GM12891 (cell line): ENCODE measurements at regions not wholly inside any gene's neighbourhood (a gene's known extent, or its start where the extent isn't known, plus 50 kb on each side); places are given as distances from the start of the nearest gene placed in this dataset.

Experiments used
- DNase-seq: peaks from one replicate; pipeline ENCODE4 v3.0.0; 2011; ENCODE audit warnings: low spot score; ENCODE audit not compliant: insufficient read length
- FAIRE-seq: peaks from 2 replicates; lab custom pipeline; 2011; peaks lifted over from hg19 to GRCh38; lab: Jason Lieb, UNC
- PAX5 ChIP-seq: IDR thresholded peaks from 2 replicates; pipeline ENCODE4 v1.6.1; 2011; ENCODE audit warnings: low read length, moderate library complexity, mild to moderate bottlenecking; ENCODE audit not compliant: insufficient read depth, severe bottlenecking
- POLR2A ChIP-seq: IDR thresholded peaks from 2 replicates; pipeline ENCODE4 v1.6.1; 2011; ENCODE audit warnings: low read depth, low read length, control low read depth
- POLR2AphosphoS5 ChIP-seq: IDR thresholded peaks from 2 replicates; pipeline ENCODE4 v1.6.1; 2011; ENCODE audit warnings: low read depth, low read length, control low read depth
- POU2F2 ChIP-seq: IDR thresholded peaks from 2 replicates; pipeline ENCODE4 v1.6.1; 2011; ENCODE audit warnings: low read depth, mild to moderate bottlenecking, control low read depth, low read length, moderate library complexity
- SPI1 ChIP-seq: IDR thresholded peaks from 2 replicates; pipeline ENCODE4 v1.6.1; 2011; ENCODE audit warnings: low read depth, low read length, control low read depth
- TAF1 ChIP-seq: IDR thresholded peaks from 2 replicates; pipeline ENCODE4 v1.6.1; 2011; ENCODE audit warnings: low read depth, low read length, control low read depth

GRCh38 chr5:61627531-61627930 is 295.5 kb downstream of the ZSWIM6 start:
- DNase-seq (no peak), FAIRE-seq (no peak)
- TF ChIP-seq POLR2A (no peak), POLR2AphosphoS5 (no peak), PAX5 (no peak), SPI1 (no peak), POU2F2 (no peak), TAF1 (no peak)

- DNase-seq (no peak), FAIRE-seq (no peak)
- TF ChIP-seq SPI1 (no peak), POLR2A (no peak), TAF1 (no peak), POU2F2 (no peak), PAX5 (no peak), POLR2AphosphoS5 (no peak)
Measured at GRCh38 chr5:61630908-61631307, 298.9 kb downstream of the ZSWIM6 start.

- DNase-seq (no peak), FAIRE-seq (no peak)
- TF ChIP-seq POLR2A (no peak), PAX5 (no peak), SPI1 (no peak), TAF1 (no peak), POLR2AphosphoS5 (no peak), POU2F2 (no peak)
Measured at GRCh38 chr5:61631438-61631941, 299.4 kb downstream of the ZSWIM6 start.

GRCh38 chr5:61632064-61632463 is 300.0 kb downstream of the ZSWIM6 start:
- no peak for FAIRE-seq

GRCh38 chr5:61635271-61635670 is 303.2 kb downstream of the ZSWIM6 start:
- DNase-seq = no peak
- no peak for FAIRE-seq
- TF ChIP-seq PAX5 (no peak), TAF1 (no peak), POLR2AphosphoS5 (no peak), POU2F2 (no peak), POLR2A (no peak), SPI1 (no peak)

More at GRCh38 chr5:61632064-61632463, 300.0 kb downstream of the ZSWIM6 start:
- no peak for DNase-seq
- TF ChIP-seq POU2F2 (no peak), POLR2AphosphoS5 (no peak), POLR2A (no peak), PAX5 (no peak), SPI1 (no peak), TAF1 (no peak)

GRCh38 chr5:61637566-61637965 is 305.5 kb downstream of the ZSWIM6 start:
- TF ChIP-seq PAX5 = no peak
- TF ChIP-seq POU2F2 = no peak
- no peak for TF ChIP-seq TAF1
- no peak for TF ChIP-seq POLR2A
- no peak for TF ChIP-seq SPI1
- TF ChIP-seq POLR2AphosphoS5 = no peak
- DNase-seq (no peak), FAIRE-seq (no peak)

- DNase-seq = no peak
- TF ChIP-seq POLR2A (no peak), POLR2AphosphoS5 (no peak), SPI1 (no peak)
- FAIRE-seq = no peak
Measured at GRCh38 chr5:61638476-61638875, 306.4 kb downstream of the ZSWIM6 start.

GRCh38 chr5:61640179-61641021 is 308.3 kb downstream of the ZSWIM6 start:
- FAIRE-seq = no peak
- no peak for DNase-seq
- TF ChIP-seq POU2F2 (no peak), POLR2AphosphoS5 (no peak), TAF1 (no peak), SPI1 (no peak), POLR2A (no peak), PAX5 (no peak)

- FAIRE-seq = no peak
- no peak for TF ChIP-seq POU2F2
- no peak for TF ChIP-seq SPI1
- TF ChIP-seq POLR2A = no peak
- no peak for TF ChIP-seq TAF1
- no peak for TF ChIP-seq POLR2AphosphoS5
- TF ChIP-seq PAX5 = no peak
- DNase-seq = no peak
Measured at GRCh38 chr5:61641748-61642565, 309.9 kb downstream of the ZSWIM6 start.
